ENCODE measurements at regions not wholly inside any gene's neighbourhood (a gene's known extent, or its start where the extent isn't known, plus 50 kb on each side); places are given as distances from the start of the nearest gene placed in this dataset.

GRCh38 chr6:105588123-105588710 lies 185.3 kb upstream of the PREP start:
- no peak for DNase-seq

- no peak for DNase-seq
Measured at GRCh38 chr6:105587349-105588122, 184.7 kb upstream of the PREP start.

GRCh38 chr6:105578179-105578707 lies 175.4 kb upstream of the PREP start:
- DNase-seq = peak in 1 of 51 donors; percentile 5

- no peak for DNase-seq
Measured at GRCh38 chr6:105573556-105573955, 170.7 kb upstream of the PREP start.

GRCh38 chr6:105573138-105573537 lies 170.3 kb upstream of the PREP start:
- DNase-seq = no peak

DNA sequence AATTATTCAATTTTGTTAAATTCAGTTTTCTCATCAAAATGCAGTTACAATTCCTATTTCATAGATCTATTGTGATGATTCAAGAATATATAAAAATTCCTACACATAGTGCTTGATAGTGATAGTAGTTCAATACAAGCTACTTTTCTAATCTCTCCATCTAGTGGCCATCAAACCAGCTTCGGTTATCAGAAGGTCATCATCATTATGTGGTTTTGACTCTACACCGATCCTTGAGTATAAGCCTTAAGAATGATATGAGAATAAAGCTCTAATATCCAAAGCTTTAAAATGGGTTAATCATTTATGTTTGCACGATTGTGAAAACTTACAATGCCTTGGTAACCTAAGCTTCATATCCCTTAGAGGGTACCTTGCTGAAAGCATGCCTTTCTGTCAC lies 167.5 kb upstream of the PREP start:
- no peak for DNase-seq

- DNase-seq = no peak
Measured at GRCh38 chr6:105569706-105570105, 166.8 kb upstream of the PREP start.

DNA sequence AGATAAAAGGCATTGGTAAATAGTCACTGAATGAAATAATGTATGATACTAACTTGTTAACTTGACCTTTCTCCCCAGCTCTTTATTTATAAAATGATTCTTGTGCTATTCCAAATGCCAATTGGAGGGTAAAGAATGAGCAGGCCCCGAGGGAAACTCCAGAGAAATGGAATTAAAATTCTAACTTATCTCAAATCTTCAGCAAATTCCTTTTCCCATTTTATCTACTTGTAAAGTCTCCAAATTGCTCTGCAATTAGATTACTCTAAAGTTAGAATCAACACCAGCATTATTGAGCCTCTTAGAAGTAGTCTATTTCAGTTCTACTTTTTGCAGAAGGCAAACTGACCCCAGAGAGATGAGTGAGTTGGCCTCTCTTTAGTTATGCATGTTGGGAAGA lies 165.9 kb upstream of the PREP start:
- DNase-seq = no peak

GRCh38 chr6:105568142-105568541 lies 165.3 kb upstream of the PREP start:
- DNase-seq = no peak

DNA sequence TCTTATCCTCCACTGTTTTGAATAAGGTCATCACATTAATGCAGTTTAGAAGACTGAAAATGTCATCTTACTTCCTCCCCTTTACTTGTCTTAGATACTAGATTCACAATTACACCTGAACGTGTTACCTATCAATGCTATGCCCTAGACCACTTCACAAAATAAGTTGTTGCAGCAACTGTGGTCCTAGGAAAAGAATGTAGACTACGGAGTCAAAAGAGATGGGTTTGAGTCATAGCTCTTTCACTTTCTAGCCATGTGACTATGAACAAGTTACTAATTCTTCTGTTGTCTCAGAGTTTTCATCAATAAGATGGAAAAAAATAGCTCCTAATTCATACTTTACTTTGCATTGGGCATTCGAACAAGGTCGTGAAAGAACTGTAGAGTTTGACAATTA lies 164.3 kb upstream of the PREP start:
- DNase-seq = no peak

GRCh38 chr6:105566503-105566902 lies 163.6 kb upstream of the PREP start:
- no peak for DNase-seq

DNA sequence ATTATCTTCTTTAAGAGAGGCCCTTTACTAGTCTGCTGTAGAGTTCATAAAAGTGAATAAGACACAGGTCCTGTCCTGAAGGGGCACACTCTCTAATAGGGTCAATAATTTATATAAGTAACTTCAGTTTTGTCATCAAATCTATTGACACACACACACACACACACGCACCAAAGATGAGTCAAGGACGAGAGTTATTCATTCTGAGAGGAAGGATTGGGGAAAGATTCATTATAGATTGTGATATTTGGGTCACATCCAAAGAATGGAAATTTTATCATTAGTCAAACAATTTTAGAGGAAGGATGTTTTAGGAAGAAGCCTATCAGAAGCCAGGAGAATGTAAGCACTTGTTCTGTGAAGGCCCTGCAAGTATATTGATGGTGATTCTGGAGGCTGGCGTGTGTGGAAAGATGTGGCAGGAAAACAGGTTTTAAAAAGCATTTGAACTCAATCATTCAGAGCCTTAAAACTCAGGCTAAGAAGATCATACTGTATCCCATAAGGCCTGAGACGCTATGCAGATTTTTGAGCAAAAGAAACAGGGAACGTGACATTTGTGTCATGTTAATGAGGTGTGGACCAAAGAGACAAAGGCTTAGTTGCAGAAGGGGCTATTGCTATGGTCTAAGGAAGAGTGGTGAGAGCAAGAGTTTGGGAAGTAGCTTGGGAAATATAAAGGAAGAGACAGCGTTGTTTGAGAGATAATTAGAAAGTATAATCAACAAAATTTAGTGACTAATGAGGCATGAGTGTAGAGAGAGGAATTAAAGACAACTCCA lies 161.4 kb upstream of the PREP start:
- DNase-seq = no peak

DNA sequence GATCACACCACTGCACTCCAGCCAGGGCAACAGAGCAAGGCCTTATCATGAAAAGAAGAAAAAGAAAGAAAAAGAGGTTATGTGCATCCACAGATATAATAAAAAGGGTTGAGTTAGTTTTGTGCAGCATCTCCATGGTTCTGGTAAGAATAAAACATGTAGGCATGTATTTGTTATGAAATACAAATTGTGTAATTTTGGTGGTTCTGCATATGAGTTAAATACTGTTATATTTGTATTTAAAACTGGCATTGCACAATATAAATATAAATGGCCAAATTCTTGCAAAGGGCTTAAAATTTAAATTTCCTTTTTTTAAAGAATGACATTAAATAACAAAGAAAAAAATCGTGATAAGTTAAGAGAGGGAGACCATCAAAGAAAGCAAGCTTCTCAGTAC lies 159.1 kb upstream of the PREP start:
- no peak for DNase-seq

GRCh38 chr6:105561486-105561885 lies 158.6 kb upstream of the PREP start:
- DNase-seq = no peak

- no peak for DNase-seq
Measured at GRCh38 chr6:105560611-105561066, 157.8 kb upstream of the PREP start.

DNA sequence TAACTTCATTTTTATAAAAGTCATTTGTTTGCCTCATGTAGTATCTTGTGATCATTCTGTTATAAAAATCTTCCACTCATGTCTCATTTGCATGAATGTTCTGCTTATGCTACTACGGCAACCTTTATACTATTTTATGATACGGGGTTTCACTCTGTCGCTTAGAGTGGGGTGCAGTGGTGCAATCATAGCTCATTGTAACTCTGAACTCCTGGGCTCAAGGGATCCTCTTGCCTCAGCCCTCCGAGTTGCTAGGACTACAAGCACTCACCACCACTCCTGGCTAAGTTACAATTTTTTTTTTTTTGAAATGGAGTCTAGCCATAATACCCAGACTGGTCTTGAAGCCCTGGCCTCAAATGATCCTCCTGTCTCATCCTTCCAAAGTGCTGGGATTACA lies 154.4 kb upstream of the PREP start:
- DNase-seq = no peak

DNA sequence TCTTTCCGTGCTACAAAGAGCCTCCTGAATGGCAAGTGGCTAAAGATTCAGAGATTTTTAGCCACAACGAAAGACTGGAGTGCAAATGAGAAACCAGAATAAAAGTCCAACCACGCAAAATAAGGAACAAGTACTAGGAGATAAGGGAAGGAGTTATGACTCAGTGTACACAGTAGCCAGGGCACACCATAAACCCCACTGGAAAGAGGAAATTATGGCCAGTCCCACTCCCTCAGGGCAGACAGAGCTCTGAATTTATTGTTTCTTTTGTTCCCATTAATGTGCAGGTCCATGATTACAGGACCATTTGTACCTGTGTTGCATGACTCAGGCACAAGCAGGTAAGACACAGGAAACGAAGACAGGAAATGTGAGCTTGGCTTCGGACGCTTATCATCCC lies 150.3 kb upstream of the PREP start:
- no peak for DNase-seq

DNA sequence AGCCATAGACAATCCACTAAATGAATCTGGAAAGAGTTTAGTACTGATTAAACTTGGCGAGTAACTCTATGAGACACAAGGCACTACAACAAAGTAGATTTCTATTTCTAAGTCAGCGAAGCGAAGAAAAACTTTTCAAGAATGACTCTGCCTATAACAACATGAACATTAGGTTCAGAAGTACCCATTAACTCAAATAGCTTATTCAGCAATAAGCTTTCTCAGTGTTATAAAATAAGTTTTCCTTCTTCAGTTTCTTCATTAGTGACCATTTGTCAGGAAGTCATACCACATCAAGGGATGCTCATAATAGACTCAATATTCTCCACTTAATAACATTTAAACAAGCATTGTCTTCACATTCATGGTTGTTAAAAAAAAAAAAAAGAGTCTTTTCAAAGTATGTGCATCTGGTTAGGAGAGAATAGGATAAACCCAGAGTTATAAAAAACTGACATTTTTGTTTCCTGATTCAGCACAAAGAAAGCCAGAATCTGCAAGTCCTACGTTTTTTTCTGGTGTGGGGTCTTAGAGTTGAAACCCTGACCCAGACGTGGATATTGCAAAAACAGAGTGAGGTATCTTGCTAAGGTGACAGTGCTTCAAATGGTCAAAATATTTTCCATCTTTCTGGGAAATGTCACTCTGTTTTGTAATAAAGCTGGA lies 148.2 kb upstream of the PREP start:
- DNase-seq = no peak

DNA sequence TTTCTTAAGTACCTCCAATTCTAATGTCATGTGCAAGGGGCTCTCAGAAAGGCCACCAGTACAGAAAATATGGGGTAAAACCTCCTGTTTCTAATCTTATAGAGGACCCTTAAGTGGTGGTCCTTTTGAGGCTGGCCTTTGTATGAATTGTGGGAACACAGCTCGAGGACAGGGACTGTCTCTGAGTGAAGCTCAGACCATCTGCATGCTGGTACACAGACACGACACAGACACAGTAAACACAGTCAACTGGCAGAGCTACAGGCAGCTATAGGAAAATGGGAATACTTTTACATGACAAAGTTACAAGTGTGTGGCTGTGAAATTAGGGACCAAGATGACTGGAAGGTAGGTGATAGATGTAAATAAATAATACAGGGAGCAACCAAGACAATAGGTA lies 143.9 kb upstream of the PREP start:
- DNase-seq = no peak

- DNase-seq = peak in 1 of 51 donors; percentile 0
Measured at GRCh38 chr6:105545947-105546731, 143.3 kb upstream of the PREP start.

All from hypothalamus (tissue), 51 donors.